MCF 10A (cell line): ENCODE measurements at regions not wholly inside any gene's neighbourhood (a gene's known extent, or its start where the extent isn't known, plus 50 kb on each side); places are given as distances from the start of the nearest gene placed in this dataset.
"Not testable (repeated sequence)": the region's sequence is repeated elsewhere in the genome, so short reads cannot be mapped to it uniquely, and the experiment has no call there.

Experiments used
- BruUV-seq: library from RNA; stranded (reverse); fragments of 400-500 nt; replicated peaks from 2 replicates; lab custom pipeline; 2021; lab: Mats Ljungman, UMichigan
- CTCF ChIA-PET: fragments of 300-600 bp; sonication (Branson Sonifier 250); formaldehyde crosslinking; extraction: SDS; loops from one replicate; lab custom pipeline; 2021; ENCODE audit warnings: antibody characterized with exemption, inconsistent platforms; lab: Yijun Ruan, JAX
- POLR2A ChIA-PET: fragments of 300-600, 350-650 bp; sonication (Branson Sonifier 250); formaldehyde crosslinking; extraction: SDS; loops from one replicate; lab custom pipeline; 2020; ENCODE audit warnings: antibody characterized with exemption, inconsistent platforms; lab: Yijun Ruan, JAX
- DNase-seq: peaks from one replicate; pipeline ENCODE4 v3.0.0-alpha.2; 2018; ENCODE audit not compliant: unreplicated experiment
- H3K27ac Mint-ChIP-seq: one replicate; pipeline ENCODE4 v1.8.0; 2022; ENCODE audit warnings: mild to moderate bottlenecking, low read depth, mixed read lengths; ENCODE audit not compliant: unreplicated experiment
- H3K27me3 Mint-ChIP-seq: one replicate; pipeline ENCODE4 v1.8.0; 2022; ENCODE audit warnings: mixed read lengths; ENCODE audit not compliant: insufficient read depth, unreplicated experiment
- H3K36me3 Mint-ChIP-seq: one replicate; pipeline ENCODE4 v1.8.0; 2022; ENCODE audit warnings: mild to moderate bottlenecking, moderate library complexity, mixed read lengths; ENCODE audit not compliant: insufficient read depth, unreplicated experiment
- H3K4me1 Mint-ChIP-seq: one replicate; pipeline ENCODE4 v1.8.0; 2022; ENCODE audit warnings: mixed read lengths; ENCODE audit not compliant: insufficient read depth, unreplicated experiment
- H3K4me3 Mint-ChIP-seq: one replicate; pipeline ENCODE4 v1.8.0; 2022; ENCODE audit warnings: mild to moderate bottlenecking, moderate library complexity, mixed read lengths; ENCODE audit not compliant: unreplicated experiment
- H3K9me3 Mint-ChIP-seq: one replicate; pipeline ENCODE4 v1.8.0; 2022; ENCODE audit warnings: mixed read lengths; ENCODE audit not compliant: unreplicated experiment
- CTCF ChIP-seq: fragments of 200-600 bp; IDR thresholded peaks from one replicate; pipeline ENCODE4 v1.8.0; 2022; ENCODE audit warnings: antibody characterized with exemption, mild to moderate bottlenecking; ENCODE audit not compliant: unreplicated experiment
- intact Hi-C: fragments of 100-400 bp; cut with micrococcal nuclease; formaldehyde crosslinking; loops from 2 replicates; pipeline ENCODE4 v1.14.1; 2022

GRCh38 chr14:27750114-27750513, 1016.5 kb upstream of the FOXG1 start:
- BruUV-seq = no TSS peak
- Mint-ChIP-seq H3K4me1 (no peaks in the 10 kb centered on the region), H3K27me3 (peaks cover 5% of the 10 kb centered on the region), H3K9me3 (no peaks in the 10 kb centered on the region), H3K4me3 (no peak overlapping the region), H3K36me3 (no peaks in the 10 kb centered on the region), H3K27ac (no peak overlapping the region)
- POLR2A ChIA-PET = no interaction called here
- intact Hi-C loops = no loop called here
- CTCF ChIA-PET = no interaction called here
- peak; percentile 3 for DNase-seq
- no peak for TF ChIP-seq CTCF

GRCh38 chr14:27757642-27758041, 1008.9 kb upstream of the FOXG1 start:
- POLR2A ChIA-PET, H3K4me1 Mint-ChIP-seq, BruUV-seq, CTCF ChIA-PET, intact Hi-C loops, H3K27me3 Mint-ChIP-seq, H3K4me3 Mint-ChIP-seq, H3K36me3 Mint-ChIP-seq, H3K9me3 Mint-ChIP-seq, H3K27ac Mint-ChIP-seq, DNase-seq: not testable (repeated sequence)

GRCh38 chr14:27760367-27760766, 1006.2 kb upstream of the FOXG1 start:
- CTCF ChIA-PET, BruUV-seq, POLR2A ChIA-PET: not testable (repeated sequence)

GRCh38 chr14:27799066-27800028, 967.2 kb upstream of the FOXG1 start:
- CTCF ChIA-PET, POLR2A ChIA-PET, BruUV-seq, intact Hi-C loops, H3K27ac Mint-ChIP-seq, H3K4me3 Mint-ChIP-seq, DNase-seq, H3K4me1 Mint-ChIP-seq, H3K27me3 Mint-ChIP-seq, H3K36me3 Mint-ChIP-seq: not testable (repeated sequence)
- peaks cover 16% of the 10 kb centered on the region for H3K9me3 Mint-ChIP-seq

More at GRCh38 chr14:27760367-27760766, 1006.2 kb upstream of the FOXG1 start:
- H3K4me1 Mint-ChIP-seq, H3K36me3 Mint-ChIP-seq, H3K4me3 Mint-ChIP-seq, intact Hi-C loops, H3K9me3 Mint-ChIP-seq, DNase-seq, H3K27ac Mint-ChIP-seq: not testable (repeated sequence)
- peaks cover 12% of the 10 kb centered on the region for H3K27me3 Mint-ChIP-seq

- BruUV-seq, H3K4me3 Mint-ChIP-seq, intact Hi-C loops, H3K36me3 Mint-ChIP-seq, H3K27me3 Mint-ChIP-seq, CTCF ChIA-PET, DNase-seq, H3K27ac Mint-ChIP-seq, H3K9me3 Mint-ChIP-seq, POLR2A ChIA-PET, H3K4me1 Mint-ChIP-seq: not testable (repeated sequence)
These were observed 948.7 kb upstream of the FOXG1 start for GRCh38 chr14:27817746-27818430.

- H3K4me1 Mint-ChIP-seq, H3K36me3 Mint-ChIP-seq, H3K9me3 Mint-ChIP-seq, CTCF ChIA-PET, H3K27ac Mint-ChIP-seq, POLR2A ChIA-PET, BruUV-seq, H3K4me3 Mint-ChIP-seq, intact Hi-C loops, DNase-seq: not testable (repeated sequence)
- H3K27me3 Mint-ChIP-seq = peaks cover 19% of the 10 kb centered on the region
These were observed 940.4 kb upstream of the FOXG1 start for GRCh38 chr14:27826149-27826548.

GRCh38 chr14:27831978-27832377, 934.6 kb upstream of the FOXG1 start:
- H3K27ac Mint-ChIP-seq, H3K36me3 Mint-ChIP-seq, H3K4me3 Mint-ChIP-seq, H3K4me1 Mint-ChIP-seq, H3K9me3 Mint-ChIP-seq, intact Hi-C loops, DNase-seq, H3K27me3 Mint-ChIP-seq, BruUV-seq, POLR2A ChIA-PET: not testable (repeated sequence)
- CTCF ChIA-PET = interaction anchor here (0.7 kb wide), 1 partner anchor 618 kb away, joined by 3 read pairs; no protein-coding TSS in a partner anchor

- DNase-seq, H3K9me3 Mint-ChIP-seq, BruUV-seq, H3K4me3 Mint-ChIP-seq, H3K4me1 Mint-ChIP-seq, H3K27me3 Mint-ChIP-seq, H3K36me3 Mint-ChIP-seq, H3K27ac Mint-ChIP-seq, intact Hi-C loops, CTCF ChIA-PET, POLR2A ChIA-PET: not testable (repeated sequence)
These were observed 933.6 kb upstream of the FOXG1 start for GRCh38 chr14:27833001-27833400.
